NCI-H1694 (cell line): ENCODE measurements at regions not wholly inside any gene's neighbourhood (a gene's known extent, or its start where the extent isn't known, plus 50 kb on each side); places are given as distances from the start of the nearest gene placed in this dataset.
"Not testable (repeated sequence)": the region's sequence is repeated elsewhere in the genome, so short reads cannot be mapped to it uniquely, and the experiment has no call there.

ENCODE experiments used
- DNase-seq: peaks from one replicate; lab custom pipeline; 2025; lab: John Stamatoyannopoulos, UW

DNA sequence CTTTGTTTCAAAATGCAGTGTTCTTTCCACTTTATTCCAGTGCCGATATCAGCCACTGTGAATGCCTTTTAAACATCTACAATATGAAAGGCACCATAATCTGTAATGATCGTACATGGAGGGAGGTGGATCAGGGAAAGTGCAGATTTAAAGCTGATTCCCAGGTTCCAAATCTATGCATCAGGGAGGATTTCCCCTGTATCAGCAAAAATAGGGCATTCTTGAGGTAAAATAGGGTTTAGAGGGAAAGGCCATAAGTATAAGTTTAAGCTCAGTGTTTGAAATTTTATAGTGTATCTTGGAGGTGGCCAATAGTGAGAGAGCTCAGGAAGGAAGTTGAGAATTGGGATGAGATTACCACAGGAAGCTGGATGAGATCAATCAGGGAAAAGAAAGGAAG, 289.7 kb upstream of the ID4 start:
- no peak for DNase-seq

GRCh38 chr6:19549109-19549508, 288.1 kb upstream of the ID4 start:
- DNase-seq, result no peak

DNA sequence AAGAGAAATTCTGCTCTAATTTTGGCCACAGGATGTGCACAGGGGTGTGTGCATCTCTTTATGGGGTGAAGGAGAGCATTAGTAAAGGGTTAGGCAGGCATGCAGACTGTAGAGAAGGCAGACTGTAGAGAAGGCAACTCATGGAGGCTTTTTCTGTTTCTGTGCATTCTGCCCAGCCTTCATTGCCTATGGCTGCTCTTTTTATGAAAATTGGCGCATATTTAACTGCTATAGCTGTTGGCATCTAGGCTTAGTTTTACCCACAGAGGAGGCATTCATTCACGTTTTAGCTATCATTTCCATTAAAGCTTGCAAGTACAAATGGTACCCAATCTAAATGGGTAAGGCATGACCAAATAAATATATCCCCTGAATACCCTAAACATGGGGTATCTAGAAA, 286.8 kb upstream of the ID4 start:
- no peak for DNase-seq

DNA sequence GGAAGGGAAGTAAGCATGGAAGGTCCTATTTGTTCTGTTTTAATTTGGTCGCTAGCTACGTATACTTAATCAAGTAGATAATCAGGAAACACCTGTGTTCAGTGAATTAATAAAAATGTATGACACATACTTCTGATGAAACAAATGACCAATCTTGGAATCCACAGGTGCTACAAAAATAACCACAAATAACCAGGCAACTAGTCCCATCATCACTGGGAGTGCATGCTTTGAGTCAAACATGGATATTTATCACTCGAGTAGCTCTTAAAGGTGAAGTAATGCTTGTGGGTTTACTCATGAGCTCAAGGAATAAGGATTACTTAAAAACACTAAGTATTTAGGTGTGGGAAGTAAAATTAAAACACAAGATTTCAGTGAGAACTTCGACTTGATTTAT, 285.6 kb upstream of the ID4 start:
- DNase-seq, result no peak

DNA sequence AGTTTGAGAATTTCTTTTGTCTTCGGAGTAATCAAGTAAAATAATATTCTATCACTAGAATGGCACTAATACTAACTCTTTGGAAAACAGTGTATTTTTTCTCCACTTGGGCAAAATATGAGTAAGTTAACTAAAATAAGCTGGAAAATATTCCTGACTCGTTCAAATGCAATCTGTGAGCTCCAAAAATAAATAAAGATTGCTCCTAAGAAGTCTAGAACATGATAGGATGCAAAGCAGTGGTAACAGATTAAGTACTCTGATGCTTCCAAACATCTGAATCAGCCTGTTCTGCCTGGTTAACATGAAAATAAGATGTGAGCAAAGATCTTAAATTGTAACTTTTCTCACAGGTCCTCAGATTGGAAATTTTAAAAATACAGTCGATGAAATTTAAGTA, 285.1 kb upstream of the ID4 start:
- no peak for DNase-seq

DNA sequence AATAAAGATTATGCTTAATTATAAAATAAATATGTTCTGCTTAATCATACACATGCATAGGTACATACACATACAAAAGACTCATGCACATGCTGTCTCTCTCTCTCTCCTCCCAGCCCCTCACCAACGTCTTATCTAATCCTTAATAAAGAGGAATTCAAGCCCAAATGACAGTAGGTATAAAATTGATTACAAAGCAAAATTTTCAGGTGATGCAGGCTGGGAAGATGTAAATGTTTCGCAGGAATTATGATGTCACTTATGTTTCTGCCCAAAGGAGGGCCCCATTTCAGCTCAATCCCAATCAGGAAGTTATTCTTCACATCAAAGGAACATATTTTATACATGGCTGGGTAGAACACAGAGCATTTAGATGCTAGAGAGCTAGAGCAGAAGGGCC, 284.6 kb upstream of the ID4 start:
- DNase-seq, result no peak

DNA sequence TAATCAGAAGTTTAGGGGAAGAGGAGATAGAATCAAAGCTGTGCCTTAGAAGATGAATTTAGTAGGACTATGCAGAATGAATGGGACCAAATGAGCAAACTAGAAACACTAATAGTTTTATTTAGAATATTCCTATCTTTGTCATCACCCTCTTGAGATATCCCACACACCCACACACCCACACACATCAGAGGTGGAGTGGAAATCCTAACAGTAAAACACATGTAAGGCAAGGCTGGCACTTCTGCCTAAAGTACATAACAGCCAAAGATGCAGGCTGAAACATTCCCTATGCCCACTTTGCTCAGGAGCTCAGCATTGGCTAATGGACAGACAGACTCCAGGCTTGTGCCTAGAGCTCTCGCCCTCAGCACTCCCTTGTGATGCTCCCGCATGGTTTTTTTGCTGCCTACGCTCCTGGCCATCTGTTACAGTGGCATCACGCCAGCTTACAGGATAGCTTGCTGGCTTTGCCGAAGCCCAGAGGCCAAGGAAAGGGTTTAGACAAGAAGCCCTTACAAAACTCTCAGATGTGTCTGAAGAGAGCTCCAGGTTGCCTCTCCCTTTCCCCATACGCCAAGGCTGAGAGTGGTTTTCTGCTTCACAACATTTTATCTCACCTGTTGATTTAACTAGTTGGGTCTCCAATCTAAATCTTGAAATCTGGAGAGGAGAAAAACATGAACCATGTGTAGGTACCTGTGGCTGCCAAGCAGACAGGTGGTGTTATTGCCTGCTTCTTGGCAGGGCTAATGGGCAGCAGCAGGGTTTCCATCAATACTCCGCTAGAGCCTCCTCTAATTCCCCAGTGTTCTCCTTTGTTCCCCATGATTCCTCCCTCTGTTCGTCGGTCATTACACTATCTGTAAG, 282.6 kb upstream of the ID4 start:
- peak; percentile 96 for DNase-seq

GRCh38 chr6:19557191-19557590, 280.0 kb upstream of the ID4 start:
- DNase-seq, result no peak

DNA sequence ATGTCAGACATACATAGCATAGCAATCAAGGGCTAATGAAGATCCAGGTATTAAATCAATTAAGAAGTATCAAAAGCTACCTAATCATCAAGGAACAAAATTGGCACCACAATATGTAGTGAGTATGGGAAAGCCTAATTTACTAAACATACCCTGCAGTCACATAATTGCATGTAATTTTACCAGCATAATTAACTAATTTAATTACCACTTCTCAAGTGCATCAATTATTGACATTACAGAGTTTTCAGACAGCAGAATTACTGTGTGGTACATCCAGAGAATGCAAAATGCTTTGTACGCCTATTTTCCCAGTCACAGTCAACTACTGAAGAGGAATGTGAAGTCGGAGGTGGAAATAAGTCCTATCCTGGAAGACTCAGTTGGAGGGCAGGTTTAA, 279.0 kb upstream of the ID4 start:
- no peak for DNase-seq

DNA sequence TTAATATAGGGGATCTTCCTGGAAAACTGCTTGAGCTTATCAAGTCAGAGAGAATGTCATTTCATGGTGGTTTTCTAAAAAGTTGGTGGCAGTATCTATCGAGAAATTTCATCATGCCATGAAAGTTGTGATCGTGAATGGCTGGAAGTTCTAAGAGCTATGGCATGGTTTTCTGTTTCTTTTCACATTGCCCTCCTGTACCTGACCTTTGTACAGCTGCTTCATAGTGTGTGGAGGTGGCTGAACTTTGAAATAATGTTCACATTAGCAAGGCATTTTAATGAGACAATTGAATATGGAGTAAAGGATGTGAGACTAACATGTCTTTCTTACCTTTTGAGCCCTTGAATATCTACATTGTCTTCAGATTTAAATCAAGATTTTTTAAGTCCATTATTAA, 278.2 kb upstream of the ID4 start:
- DNase-seq, result no peak

- DNase-seq, result no peak
These were observed 274.7 kb upstream of the ID4 start for GRCh38 chr6:19562468-19562867.

DNA sequence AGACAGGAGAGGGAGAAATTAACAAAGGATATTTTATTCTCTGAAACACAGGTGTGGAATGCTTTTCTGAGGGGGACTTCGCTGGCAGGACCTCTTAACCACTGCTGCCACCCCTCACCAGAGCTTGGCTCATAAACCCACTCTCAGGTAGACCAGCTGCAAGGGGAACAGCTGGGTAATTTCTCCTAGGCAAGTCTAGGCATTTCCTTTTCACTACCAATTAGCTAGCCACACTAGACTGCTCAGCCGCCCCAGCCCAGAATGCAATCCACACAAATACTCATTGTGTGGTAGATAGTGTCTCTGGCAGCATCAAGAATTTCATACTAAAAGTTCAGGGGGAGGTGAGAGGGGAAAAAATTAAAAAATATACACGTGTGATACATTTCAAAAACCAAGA, 267.6 kb upstream of the ID4 start:
- peak; percentile 82 for DNase-seq

DNA sequence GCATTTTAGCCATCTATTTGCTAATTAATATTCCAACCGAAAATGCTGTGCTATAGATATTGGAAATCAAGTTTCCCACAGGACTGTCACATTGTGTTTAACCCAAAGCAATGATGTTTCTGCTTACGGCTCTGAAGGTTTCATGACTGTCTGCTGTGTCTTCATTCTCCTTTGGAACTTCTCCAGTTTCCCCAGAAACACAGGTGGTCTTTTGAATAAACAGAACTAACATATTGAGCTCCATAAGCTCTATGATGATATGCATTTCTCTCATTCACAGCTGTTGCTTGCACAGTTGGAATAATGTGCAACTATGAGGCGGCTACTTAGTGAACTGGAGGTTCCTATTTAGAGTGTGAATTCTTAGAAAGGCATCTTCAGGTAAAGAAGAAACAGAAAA, 266.0 kb upstream of the ID4 start:
- DNase-seq, result peak; percentile 78

DNA sequence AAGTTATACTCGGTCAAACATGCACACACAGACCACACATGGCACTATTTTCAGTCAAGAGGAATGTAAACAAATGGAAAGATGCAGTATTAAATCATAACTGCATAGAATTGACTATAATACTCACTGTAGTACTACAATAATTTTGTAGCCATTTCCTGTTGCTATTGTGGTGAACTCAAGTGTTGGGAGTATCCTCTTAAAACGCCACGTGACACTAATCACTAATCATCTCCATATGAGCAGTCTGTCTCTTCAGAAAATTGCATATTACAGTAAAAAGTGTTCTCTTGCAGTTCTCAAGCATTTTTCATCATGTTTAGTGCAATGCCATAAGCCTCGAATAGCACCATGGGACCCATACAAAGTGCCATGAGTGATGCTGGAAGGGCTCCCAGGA, 258.7 kb upstream of the ID4 start:
- DNase-seq, result no peak

DNA sequence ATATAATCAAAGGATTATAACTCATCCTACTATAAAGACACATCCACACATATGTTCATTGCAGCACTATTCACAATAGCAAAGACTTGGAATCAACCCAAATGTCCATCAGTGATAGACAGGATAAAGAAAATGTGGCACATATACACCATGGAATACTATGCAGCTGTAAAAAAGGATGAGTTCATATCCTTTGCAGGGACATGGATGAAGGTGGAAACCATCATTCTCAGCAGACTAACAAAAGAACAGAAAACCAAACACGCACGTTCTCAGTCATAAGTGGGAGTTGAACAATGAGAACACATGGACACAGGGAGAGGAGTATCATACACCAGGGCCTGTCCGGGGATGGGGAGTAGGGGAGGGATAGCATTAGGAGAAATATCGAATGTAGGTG, 253.0 kb upstream of the ID4 start:
- DNase-seq, result not testable (repeated sequence)

DNA sequence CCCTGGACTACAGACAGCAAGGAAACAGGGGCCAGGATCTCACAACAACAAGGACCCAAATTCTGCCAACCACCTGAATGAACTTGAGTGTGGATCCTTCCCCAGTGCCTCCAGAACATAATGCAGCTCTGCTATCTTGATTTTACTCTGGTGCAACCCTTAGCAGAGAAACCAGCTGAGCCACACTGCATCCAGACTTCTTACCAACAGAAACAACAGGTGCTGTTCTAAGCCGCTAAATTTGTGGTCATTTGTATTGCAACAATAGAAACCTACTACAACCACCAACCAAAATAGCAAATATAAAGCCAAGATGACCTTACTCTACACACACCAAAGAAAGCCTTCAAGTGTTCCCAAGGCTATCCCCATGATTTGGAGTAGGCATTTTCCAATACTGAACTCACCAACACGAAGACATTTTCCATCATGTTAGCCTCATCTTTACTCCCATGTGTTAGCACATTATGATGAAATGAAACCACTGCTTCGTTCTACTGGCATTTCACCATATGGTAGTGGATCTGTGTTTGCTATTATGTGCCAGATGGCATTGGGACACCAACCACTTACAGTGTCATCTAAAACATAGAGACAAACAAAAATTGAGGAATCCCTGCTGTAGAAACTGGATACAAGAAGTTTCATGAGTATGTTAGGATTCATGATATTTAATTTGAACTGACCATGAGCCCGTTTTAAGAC, 249.8 kb upstream of the ID4 start:
- peak; percentile 87 for DNase-seq

- no peak for DNase-seq
These were observed 246.6 kb upstream of the ID4 start for GRCh38 chr6:19590501-19591131.

DNA sequence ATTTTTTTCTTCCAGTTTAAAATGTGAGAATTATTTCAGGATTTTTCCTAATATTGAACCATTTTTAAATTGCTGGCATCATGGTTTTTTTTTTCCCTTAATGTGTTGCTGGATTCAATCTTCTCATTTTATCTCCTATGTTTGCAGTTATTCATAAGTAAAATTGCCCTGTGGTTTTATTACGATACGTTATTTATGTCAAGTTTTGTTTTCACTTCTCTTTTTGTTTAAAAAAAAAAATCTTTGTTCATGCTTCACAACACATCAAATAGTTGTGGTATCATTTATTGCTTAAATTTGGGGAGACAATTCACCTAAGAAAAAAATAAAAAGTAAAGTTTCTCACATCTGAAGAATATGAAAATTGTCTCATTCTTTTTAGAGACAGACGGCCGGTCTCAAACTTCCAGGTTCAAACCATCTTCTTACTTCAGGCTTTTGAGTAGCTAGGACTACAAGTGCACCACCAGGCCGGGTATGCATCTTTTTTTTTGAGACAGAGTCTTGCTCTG, 239.3 kb upstream of the ID4 start:
- no peak for DNase-seq

GRCh38 chr6:19599796-19600464, 237.2 kb upstream of the ID4 start:
- DNase-seq, result no peak

- no peak for DNase-seq
These were observed 234.6 kb upstream of the ID4 start for GRCh38 chr6:19602434-19603013.

DNA sequence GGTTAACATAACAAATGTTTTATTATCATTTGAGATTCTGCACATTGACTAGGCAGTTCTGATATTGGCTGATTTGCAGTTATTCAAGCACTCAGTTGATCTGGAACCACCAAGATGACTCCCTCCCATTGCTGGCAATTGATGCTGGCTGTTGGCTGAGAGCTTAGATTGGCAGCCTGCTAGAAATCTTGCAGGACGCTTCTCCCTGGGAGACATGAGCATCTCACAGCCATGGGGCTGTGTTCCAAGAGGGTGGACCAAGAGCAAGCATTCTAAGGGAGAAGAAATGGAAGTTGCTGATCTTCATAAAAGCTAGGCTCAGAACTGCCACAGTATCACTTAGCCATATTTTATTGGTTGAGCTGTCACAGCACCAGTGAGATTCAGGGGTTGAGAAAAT, 233.4 kb upstream of the ID4 start:
- DNase-seq, result no peak

DNA sequence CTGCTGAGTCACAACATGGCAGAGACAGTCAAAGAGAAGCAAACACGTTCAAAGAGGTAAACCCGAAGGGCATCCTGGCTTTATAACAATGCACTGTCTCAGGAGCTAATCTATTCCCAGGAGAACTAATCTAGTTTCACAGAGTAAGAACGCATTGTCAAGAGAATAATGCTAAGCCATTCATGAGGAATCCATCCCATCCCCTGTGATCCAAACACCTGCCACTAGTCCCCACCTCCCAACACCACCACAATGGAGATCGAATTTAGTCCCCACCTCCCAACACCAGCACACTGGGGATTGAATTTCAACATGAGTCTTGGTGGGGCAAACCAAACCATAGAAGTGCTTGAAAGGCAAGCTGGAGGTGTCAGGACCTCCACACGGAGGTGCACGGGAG, 231.5 kb upstream of the ID4 start:
- DNase-seq, result no peak
